Keratinocyte (primary cell): ENCODE measurements at regions not wholly inside any gene's neighbourhood (a gene's known extent, or its start where the extent isn't known, plus 50 kb on each side); places are given as distances from the start of the nearest gene placed in this dataset.

Experiments used
- EZH2 ChIP-seq: IDR thresholded peaks from one replicate; pipeline ENCODE4 v1.6.1; 2012; ENCODE audit warnings: inconsistent platforms, mild to moderate bottlenecking, low read length, moderate library complexity
- TF ChIP-seq, protein P1 (sequence below), 3 experiments: IDR thresholded peaks in 1 of 3; conservative IDR thresholded peaks in 1 of 3; optimal IDR thresholded peaks in 1 of 3; 2 replicates in 2 of 3; 3 replicates in 1 of 3; pipeline versions ENCODE3 to v1.5.1; 2011; ENCODE audit warnings: low read length in 3 of 3, mild to moderate bottlenecking in 3 of 3, moderate library complexity in 2 of 3, control low read depth in 1 of 3, inconsistent platforms in 1 of 3; ENCODE audit not compliant: insufficient read depth in 2 of 3; ENCODE audit errors: extremely low read depth in 1 of 3

DNA sequence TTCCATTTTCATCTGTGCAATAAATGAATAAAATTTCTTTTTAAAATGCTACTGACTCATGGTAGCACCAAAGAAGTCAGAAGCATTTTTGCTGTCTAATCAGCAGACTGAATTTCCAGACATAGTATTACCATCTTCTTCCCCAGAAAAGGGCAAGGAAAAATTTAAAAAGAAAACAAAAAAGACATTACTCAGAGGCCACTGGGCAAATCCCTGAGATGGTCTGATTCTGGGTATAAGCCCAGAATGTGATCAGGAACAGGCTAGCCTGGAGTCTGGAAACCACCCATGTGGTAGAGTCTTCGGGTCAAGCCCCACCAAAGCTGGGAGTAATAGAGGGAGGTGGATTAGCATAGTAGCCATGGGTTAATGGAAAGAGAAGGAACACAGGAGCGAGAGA is 342.8 kb downstream of the FBXW7 start:
- TF ChIP-seq, protein P1, sequence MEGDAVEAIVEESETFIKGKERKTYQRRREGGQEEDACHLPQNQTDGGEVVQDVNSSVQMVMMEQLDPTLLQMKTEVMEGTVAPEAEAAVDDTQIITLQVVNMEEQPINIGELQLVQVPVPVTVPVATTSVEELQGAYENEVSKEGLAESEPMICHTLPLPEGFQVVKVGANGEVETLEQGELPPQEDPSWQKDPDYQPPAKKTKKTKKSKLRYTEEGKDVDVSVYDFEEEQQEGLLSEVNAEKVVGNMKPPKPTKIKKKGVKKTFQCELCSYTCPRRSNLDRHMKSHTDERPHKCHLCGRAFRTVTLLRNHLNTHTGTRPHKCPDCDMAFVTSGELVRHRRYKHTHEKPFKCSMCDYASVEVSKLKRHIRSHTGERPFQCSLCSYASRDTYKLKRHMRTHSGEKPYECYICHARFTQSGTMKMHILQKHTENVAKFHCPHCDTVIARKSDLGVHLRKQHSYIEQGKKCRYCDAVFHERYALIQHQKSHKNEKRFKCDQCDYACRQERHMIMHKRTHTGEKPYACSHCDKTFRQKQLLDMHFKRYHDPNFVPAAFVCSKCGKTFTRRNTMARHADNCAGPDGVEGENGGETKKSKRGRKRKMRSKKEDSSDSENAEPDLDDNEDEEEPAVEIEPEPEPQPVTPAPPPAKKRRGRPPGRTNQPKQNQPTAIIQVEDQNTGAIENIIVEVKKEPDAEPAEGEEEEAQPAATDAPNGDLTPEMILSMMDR (optimal IDR thresholded peaks at IDR 0.05 in 1 of 3, IDR thresholded peaks at IDR 0.05 in 1 of 3, conservative IDR thresholded peaks at IDR 0.05 in 1 of 3; ENCODE audit: extremely low read depth in 1 of 3, insufficient read depth in 2 of 3, low read length in 3 of 3): no peak
- TF ChIP-seq EZH2: no peak
